ENCODE measurements at regions not wholly inside any gene's neighbourhood (a gene's known extent, or its start where the extent isn't known, plus 50 kb on each side); places are given as distances from the start of the nearest gene placed in this dataset.
"Not testable (repeated sequence)": the region's sequence is repeated elsewhere in the genome, so short reads cannot be mapped to it uniquely, and the experiment has no call there.

- ChIA-PET POLR2A (no interaction called here), CTCF (no interaction called here)
- no peak for DNase-seq (ENCODE audit: low read depth, low spot score)
- H3K4me3 ChIP-seq (ENCODE audit: low read depth, low read length): no peak overlapping the region
- TF ChIP-seq, protein P1, sequence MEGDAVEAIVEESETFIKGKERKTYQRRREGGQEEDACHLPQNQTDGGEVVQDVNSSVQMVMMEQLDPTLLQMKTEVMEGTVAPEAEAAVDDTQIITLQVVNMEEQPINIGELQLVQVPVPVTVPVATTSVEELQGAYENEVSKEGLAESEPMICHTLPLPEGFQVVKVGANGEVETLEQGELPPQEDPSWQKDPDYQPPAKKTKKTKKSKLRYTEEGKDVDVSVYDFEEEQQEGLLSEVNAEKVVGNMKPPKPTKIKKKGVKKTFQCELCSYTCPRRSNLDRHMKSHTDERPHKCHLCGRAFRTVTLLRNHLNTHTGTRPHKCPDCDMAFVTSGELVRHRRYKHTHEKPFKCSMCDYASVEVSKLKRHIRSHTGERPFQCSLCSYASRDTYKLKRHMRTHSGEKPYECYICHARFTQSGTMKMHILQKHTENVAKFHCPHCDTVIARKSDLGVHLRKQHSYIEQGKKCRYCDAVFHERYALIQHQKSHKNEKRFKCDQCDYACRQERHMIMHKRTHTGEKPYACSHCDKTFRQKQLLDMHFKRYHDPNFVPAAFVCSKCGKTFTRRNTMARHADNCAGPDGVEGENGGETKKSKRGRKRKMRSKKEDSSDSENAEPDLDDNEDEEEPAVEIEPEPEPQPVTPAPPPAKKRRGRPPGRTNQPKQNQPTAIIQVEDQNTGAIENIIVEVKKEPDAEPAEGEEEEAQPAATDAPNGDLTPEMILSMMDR (IDR thresholded peaks at IDR 0.05; ENCODE audit: insufficient read depth, low read length, missing control alignments): no peak
Observed at GRCh38 chr10:55800602-55801352, 560.3 kb downstream of the ZWINT start.

- no peak for DNase-seq (ENCODE audit: low read depth, low spot score)
- CTCF ChIA-PET: no interaction called here
- no peak overlapping the region for H3K4me3 ChIP-seq (ENCODE audit: low read depth, low read length)
- TF ChIP-seq, protein P1 (IDR thresholded peaks at IDR 0.05; ENCODE audit: insufficient read depth, low read length, missing control alignments): no peak
- POLR2A ChIA-PET: no interaction called here
Observed at GRCh38 chr10:55793024-55793423, 568.0 kb downstream of the ZWINT start.

GRCh38 chr10:55790276-55790675 lies 570.8 kb downstream of the ZWINT start:
- H3K4me3 ChIP-seq (ENCODE audit: low read depth, low read length); POLR2A ChIA-PET; DNase-seq (ENCODE audit: low read depth, low spot score); CTCF ChIA-PET: not testable (repeated sequence)

- no peak overlapping the region for H3K4me3 ChIP-seq (ENCODE audit: low read depth, low read length)
- TF ChIP-seq, protein P1 (IDR thresholded peaks at IDR 0.05; ENCODE audit: insufficient read depth, low read length, missing control alignments): no peak
- CTCF ChIA-PET: no interaction called here
- POLR2A ChIA-PET: interaction anchor here (0.6 kb wide), 1 partner anchor 1068 kb away, joined by 4 read pairs; no protein-coding TSS in a partner anchor
- DNase-seq (ENCODE audit: low read depth, low spot score): no peak
Observed at GRCh38 chr10:55786461-55787050, 574.5 kb downstream of the ZWINT start.

- POLR2A ChIA-PET: no interaction called here
- CTCF ChIA-PET: no interaction called here
- H3K4me3 ChIP-seq (ENCODE audit: low read depth, low read length): no peak overlapping the region
- TF ChIP-seq, protein P1 (IDR thresholded peaks at IDR 0.05; ENCODE audit: insufficient read depth, low read length, missing control alignments): no peak
- DNase-seq (ENCODE audit: low read depth, low spot score): no peak
Observed at GRCh38 chr10:55782181-55782580, 578.9 kb downstream of the ZWINT start.

- TF ChIP-seq, protein P1 (IDR thresholded peaks at IDR 0.05; ENCODE audit: insufficient read depth, low read length, missing control alignments): no peak
- ChIA-PET CTCF (no interaction called here), POLR2A (no interaction called here)
- no peak overlapping the region for H3K4me3 ChIP-seq (ENCODE audit: low read depth, low read length)
- no peak for DNase-seq (ENCODE audit: low read depth, low spot score)
Observed at GRCh38 chr10:55766212-55766611, 594.8 kb downstream of the ZWINT start.

- ChIA-PET CTCF (no interaction called here), POLR2A (no interaction called here)
- no peak overlapping the region for H3K4me3 ChIP-seq (ENCODE audit: low read depth, low read length)
- no peak for DNase-seq (ENCODE audit: low read depth, low spot score)
- TF ChIP-seq, protein P1 (IDR thresholded peaks at IDR 0.05; ENCODE audit: insufficient read depth, low read length, missing control alignments): no peak
Observed at GRCh38 chr10:55750458-55750857, 610.6 kb downstream of the ZWINT start.

All from AG04449 (cell line).